ENCODE measurements at regions not wholly inside any gene's neighbourhood (a gene's known extent, or its start where the extent isn't known, plus 50 kb on each side); places are given as distances from the start of the nearest gene placed in this dataset.

GRCh38 chr5:61622156-61622555 lies 290.1 kb downstream of the ZSWIM6 start:
- no peak for DNase-seq (ENCODE audit: low read depth in 2 of 2)

- DNase-seq (ENCODE audit: low read depth in 2 of 2) = peak in 1 of 2 donors; percentile 41
These were observed 291.5 kb downstream of the ZSWIM6 start for GRCh38 chr5:61623401-61624069.

- no peak for DNase-seq (ENCODE audit: low read depth in 2 of 2)
These were observed 292.6 kb downstream of the ZSWIM6 start for GRCh38 chr5:61624553-61625136.

- DNase-seq (ENCODE audit: low read depth in 2 of 2) = no peak
These were observed 293.1 kb downstream of the ZSWIM6 start for GRCh38 chr5:61625137-61625561.

GRCh38 chr5:61625681-61626621 lies 293.9 kb downstream of the ZSWIM6 start:
- peak; percentile 42 to 58 for DNase-seq (ENCODE audit: low read depth in 2 of 2)

GRCh38 chr5:61626639-61627282 lies 294.7 kb downstream of the ZSWIM6 start:
- no peak for DNase-seq (ENCODE audit: low read depth in 2 of 2)

GRCh38 chr5:61627531-61627930 lies 295.5 kb downstream of the ZSWIM6 start:
- DNase-seq (ENCODE audit: low read depth in 2 of 2) = no peak

GRCh38 chr5:61630908-61631307 lies 298.9 kb downstream of the ZSWIM6 start:
- no peak for DNase-seq (ENCODE audit: low read depth in 2 of 2)

- peak; percentile 19 to 29 for DNase-seq (ENCODE audit: low read depth in 2 of 2)
These were observed 299.4 kb downstream of the ZSWIM6 start for GRCh38 chr5:61631438-61631941.

GRCh38 chr5:61632064-61632463 lies 300.0 kb downstream of the ZSWIM6 start:
- no peak for DNase-seq (ENCODE audit: low read depth in 2 of 2)

- DNase-seq (ENCODE audit: low read depth in 2 of 2) = no peak
These were observed 303.2 kb downstream of the ZSWIM6 start for GRCh38 chr5:61635271-61635670.

GRCh38 chr5:61637566-61637965 lies 305.5 kb downstream of the ZSWIM6 start:
- no peak for DNase-seq (ENCODE audit: low read depth in 2 of 2)

- DNase-seq (ENCODE audit: low read depth in 2 of 2) = peak in 1 of 2 donors; percentile 7
These were observed 306.4 kb downstream of the ZSWIM6 start for GRCh38 chr5:61638476-61638875.

GRCh38 chr5:61640179-61641021 lies 308.3 kb downstream of the ZSWIM6 start:
- DNase-seq (ENCODE audit: low read depth in 2 of 2) = no peak

- DNase-seq (ENCODE audit: low read depth in 2 of 2) = peak in 1 of 2 donors; percentile 22
These were observed 309.9 kb downstream of the ZSWIM6 start for GRCh38 chr5:61641748-61642565.

- no peak for DNase-seq (ENCODE audit: low read depth in 2 of 2)
These were observed 315.6 kb downstream of the ZSWIM6 start for GRCh38 chr5:61647672-61648071.

GRCh38 chr5:61649231-61649630 lies 317.2 kb downstream of the ZSWIM6 start:
- no peak for DNase-seq (ENCODE audit: low read depth in 2 of 2)

- DNase-seq (ENCODE audit: low read depth in 2 of 2) = no peak
These were observed 317.9 kb downstream of the ZSWIM6 start for GRCh38 chr5:61649971-61650370.

GRCh38 chr5:61650661-61651060 lies 318.6 kb downstream of the ZSWIM6 start:
- DNase-seq (ENCODE audit: low read depth in 2 of 2) = no peak

- DNase-seq (ENCODE audit: low read depth in 2 of 2) = no peak
These were observed 319.1 kb downstream of the ZSWIM6 start for GRCh38 chr5:61651195-61651594.
